Colonic mucosa (tissue), 4 donors: ENCODE measurements at regions not wholly inside any gene's neighbourhood (a gene's known extent, or its start where the extent isn't known, plus 50 kb on each side); places are given as distances from the start of the nearest gene placed in this dataset.
"Not testable (repeated sequence)": the region's sequence is repeated elsewhere in the genome, so short reads cannot be mapped to it uniquely, and the experiment has no call there.

Experiments used
- DNase-seq: peaks from one replicate; pipeline ENCODE4 v3.0.0-alpha.2; 2020
- H3K27ac ChIP-seq: fragments of 200-600 bp; one replicate; pipeline ENCODE4 v1.8.0; 2021
- H3K27me3 ChIP-seq: fragments of 200-600 bp; one replicate; pipeline ENCODE4 v1.8.0; 2021
- H3K36me3 ChIP-seq: fragments of 200-600 bp; one replicate; pipeline ENCODE4 v1.8.0; 2021
- H3K4me1 ChIP-seq: fragments of 200-600 bp; one replicate; pipeline ENCODE4 v1.8.0; 2021; ENCODE audit warnings: mild to moderate bottlenecking
- H3K4me3 ChIP-seq: fragments of 200-600 bp; one replicate; pipeline ENCODE4 v1.8.0; 2021
- H3K9ac ChIP-seq, 2 donors: one replicate each; pipeline ENCODE4 v1.7.0; 2013; ENCODE audit warnings: control low read depth in 2 of 2, low read depth in 2 of 2, low read length in 2 of 2
- H3K9me3 ChIP-seq: fragments of 200-600 bp; one replicate; pipeline ENCODE4 v1.8.0; 2021
- CTCF ChIP-seq: fragments of 200-600 bp; IDR thresholded peaks from one replicate; pipeline ENCODE4 v1.8.0; 2022; ENCODE audit warnings: antibody characterized with exemption, mild to moderate bottlenecking
- intact Hi-C: fragments of 100-400 bp; cut with DNase I; formaldehyde crosslinking; loops from one replicate; pipeline ENCODE4 v1.14.1; 2022
- donor health status: healthy.
- donor health status: DM: no; HTN: no; CAD: no.
- donor health status: DM: no; HTN: no; CAD: no.

GRCh38 chr6:78666764-78667163 is 200.6 kb upstream of the IRAK1BP1 start:
- no peak for TF ChIP-seq CTCF

GRCh38 chr6:78670156-78670555 is 197.2 kb upstream of the IRAK1BP1 start:
- no peak for DNase-seq
- intact Hi-C loops: no loop called here
- Histone ChIP-seq H3K27ac (no peak overlapping the region), H3K27me3 (no peaks in the 10 kb centered on the region), H3K9ac (no peak overlapping the region), H3K9me3 (no peaks in the 10 kb centered on the region), H3K4me3 (no peak overlapping the region), H3K36me3 (no peaks in the 10 kb centered on the region), H3K4me1 (no peaks in the 10 kb centered on the region)
- TF ChIP-seq CTCF: no peak

More at GRCh38 chr6:78666764-78667163, 200.6 kb upstream of the IRAK1BP1 start:
- Histone ChIP-seq H3K27ac (no peak overlapping the region), H3K4me3 (no peak overlapping the region), H3K27me3 (no peaks in the 10 kb centered on the region), H3K9me3 (no peaks in the 10 kb centered on the region), H3K9ac (no peak overlapping the region), H3K4me1 (no peaks in the 10 kb centered on the region), H3K36me3 (no peaks in the 10 kb centered on the region)
- intact Hi-C loops: no loop called here
- DNase-seq: no peak

- Histone ChIP-seq H3K27me3 (no peaks in the 10 kb centered on the region), H3K9me3 (no peaks in the 10 kb centered on the region), H3K4me1 (no peaks in the 10 kb centered on the region), H3K36me3 (no peaks in the 10 kb centered on the region), H3K4me3 (no peak overlapping the region), H3K9ac (no peak overlapping the region), H3K27ac (no peak overlapping the region)
- no peak for DNase-seq
- intact Hi-C loops: no loop called here
- no peak for TF ChIP-seq CTCF
These were observed 196.5 kb upstream of the IRAK1BP1 start for GRCh38 chr6:78670802-78671201.

GRCh38 chr6:78676069-78677007 is 191.0 kb upstream of the IRAK1BP1 start:
- H3K9me3 ChIP-seq, H3K9ac ChIP-seq, H3K27me3 ChIP-seq, DNase-seq, H3K27ac ChIP-seq, H3K36me3 ChIP-seq, intact Hi-C loops, H3K4me3 ChIP-seq, H3K4me1 ChIP-seq: not testable (repeated sequence)

GRCh38 chr6:78688668-78689067 is 178.7 kb upstream of the IRAK1BP1 start:
- TF ChIP-seq CTCF: no peak
- H3K27ac ChIP-seq: no peak overlapping the region
- intact Hi-C loops: no loop called here
- no peaks in the 10 kb centered on the region for H3K4me1 ChIP-seq
- no peaks in the 10 kb centered on the region for H3K27me3 ChIP-seq
- no peak overlapping the region for H3K9ac ChIP-seq
- H3K36me3 ChIP-seq: no peaks in the 10 kb centered on the region
- DNase-seq: no peak
- no peak overlapping the region for H3K4me3 ChIP-seq
- no peaks in the 10 kb centered on the region for H3K9me3 ChIP-seq

- Histone ChIP-seq H3K27me3 (no peaks in the 10 kb centered on the region), H3K9me3 (no peaks in the 10 kb centered on the region), H3K9ac (no peak overlapping the region), H3K4me1 (no peaks in the 10 kb centered on the region), H3K4me3 (no peak overlapping the region), H3K36me3 (no peaks in the 10 kb centered on the region), H3K27ac (no peak overlapping the region)
- DNase-seq: no peak
- no peak for TF ChIP-seq CTCF
- intact Hi-C loops: no loop called here
These were observed 173.5 kb upstream of the IRAK1BP1 start for GRCh38 chr6:78693835-78694234.

- H3K4me1 ChIP-seq, H3K27ac ChIP-seq, H3K9ac ChIP-seq, H3K36me3 ChIP-seq, intact Hi-C loops, H3K4me3 ChIP-seq, H3K27me3 ChIP-seq, H3K9me3 ChIP-seq, DNase-seq: not testable (repeated sequence)
These were observed 172.7 kb upstream of the IRAK1BP1 start for GRCh38 chr6:78694628-78695027.
